SH-SY5Y (cell line): ENCODE measurements at regions not wholly inside any gene's neighbourhood (a gene's known extent, or its start where the extent isn't known, plus 50 kb on each side); places are given as distances from the start of the nearest gene placed in this dataset.

Experiments
- GATA2 ChIP-seq: IDR thresholded peaks from 2 replicates; pipeline ENCODE4 v1.6.1; 2011; ENCODE audit warnings: mild to moderate bottlenecking, low read depth, low read length
- GATA3 ChIP-seq: IDR thresholded peaks from 2 replicates; pipeline ENCODE4 v1.6.1; 2011; ENCODE audit warnings: low read depth, mild to moderate bottlenecking, low read length, moderate library complexity

DNA sequence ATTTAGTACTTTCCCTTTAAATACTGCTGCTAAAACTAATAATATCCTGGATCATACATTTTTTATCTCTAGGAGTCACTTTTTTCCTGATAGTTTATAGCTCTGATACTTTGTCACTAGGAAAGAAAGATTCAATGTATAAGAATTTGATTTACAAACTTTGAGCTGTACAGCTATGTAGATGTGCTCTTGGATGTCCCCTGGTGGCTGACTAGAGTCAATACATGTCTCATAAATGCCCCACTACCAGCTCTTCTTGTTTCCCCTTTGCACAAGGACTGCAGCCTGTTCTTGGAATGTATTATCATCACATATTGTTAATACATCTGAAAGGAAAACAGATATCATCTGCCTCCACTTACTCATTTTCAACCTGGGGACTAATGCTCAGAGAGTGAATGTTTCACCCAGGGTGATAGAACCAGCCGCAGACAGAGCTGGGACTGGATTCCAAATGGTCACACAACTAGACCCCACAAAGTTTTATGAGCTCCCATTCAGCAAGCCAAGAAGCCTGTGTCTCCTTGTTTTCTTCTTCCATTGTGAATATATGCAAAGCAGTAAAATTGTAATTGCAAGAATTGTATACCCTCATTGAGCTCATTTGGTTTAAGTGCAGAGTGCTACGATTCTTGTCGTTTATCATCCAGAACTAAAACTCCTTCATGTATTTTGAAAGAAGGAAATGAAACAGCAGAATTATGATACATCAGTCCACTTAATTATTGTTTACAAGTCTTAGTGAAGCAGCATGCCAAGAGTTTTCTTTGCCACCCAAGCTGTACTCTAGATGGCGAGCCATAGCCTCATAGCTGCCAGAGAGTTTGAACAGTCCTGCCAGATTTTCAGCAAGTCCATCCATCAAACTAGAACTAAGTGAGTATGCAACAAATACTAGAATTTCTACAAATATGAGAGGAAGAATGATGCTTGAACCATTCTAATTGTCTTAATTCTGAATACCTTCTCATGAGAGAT, 261.6 kb upstream of the LMCD1 start:
- TF ChIP-seq GATA3, result no peak
- TF ChIP-seq GATA2, result no peak
